Neuron (in vitro differentiated cells): ENCODE measurements at regions not wholly inside any gene's neighbourhood (a gene's known extent, or its start where the extent isn't known, plus 50 kb on each side); places are given as distances from the start of the nearest gene placed in this dataset.

Experiments used
- H2AFZ ChIP-seq: one replicate; pipeline ENCODE4 v1.6.1; 2013; ENCODE audit warnings: low read depth, mild to moderate bottlenecking, inconsistent platforms, low read length, moderate library complexity
- H3K27me3 ChIP-seq: one replicate; pipeline ENCODE4 v1.6.1; 2013; ENCODE audit warnings: low read length; ENCODE audit not compliant: insufficient read depth
- H3K36me3 ChIP-seq: one replicate; pipeline ENCODE4 v1.6.1; 2013; ENCODE audit warnings: low read length; ENCODE audit not compliant: insufficient read depth
- H3K4me1 ChIP-seq: one replicate; pipeline ENCODE4 v1.6.1; 2013; ENCODE audit warnings: low read length; ENCODE audit not compliant: insufficient read depth
- H3K4me3 ChIP-seq: 2 replicates; pipeline ENCODE4 v1.5.1; 2013; ENCODE audit warnings: mild to moderate bottlenecking, low read length, moderate library complexity
- H3K9me3 ChIP-seq: one replicate; pipeline ENCODE4 v1.6.1; 2013; ENCODE audit warnings: low read length

DNA sequence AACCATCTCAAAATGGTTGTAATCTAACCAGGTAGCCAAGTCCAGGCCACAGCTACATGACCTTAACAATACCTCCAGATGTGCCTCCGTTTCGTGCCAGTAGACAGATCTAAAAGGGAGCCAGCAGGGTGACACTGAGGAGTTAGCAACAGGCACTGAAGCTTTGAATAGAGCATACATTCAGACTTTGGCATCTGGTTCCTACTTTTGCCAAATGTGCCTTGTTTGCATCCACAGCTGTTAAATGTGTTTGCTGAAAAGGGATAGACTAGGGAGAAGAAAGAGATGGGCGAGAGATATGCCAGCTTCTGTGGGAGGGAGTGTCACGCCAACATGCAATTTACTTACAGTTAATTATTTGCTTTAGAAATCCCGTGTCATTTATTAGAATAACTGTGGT, 1433.9 kb upstream of the CADM2 start:
- H3K4me3 ChIP-seq, result no peak overlapping the region
- H3K4me1 ChIP-seq, result no peaks in the 10 kb centered on the region
- H3K9me3 ChIP-seq, result no peaks in the 10 kb centered on the region
- no peak overlapping the region for H2AFZ ChIP-seq
- no peaks in the 10 kb centered on the region for H3K36me3 ChIP-seq
- no peaks in the 10 kb centered on the region for H3K27me3 ChIP-seq

DNA sequence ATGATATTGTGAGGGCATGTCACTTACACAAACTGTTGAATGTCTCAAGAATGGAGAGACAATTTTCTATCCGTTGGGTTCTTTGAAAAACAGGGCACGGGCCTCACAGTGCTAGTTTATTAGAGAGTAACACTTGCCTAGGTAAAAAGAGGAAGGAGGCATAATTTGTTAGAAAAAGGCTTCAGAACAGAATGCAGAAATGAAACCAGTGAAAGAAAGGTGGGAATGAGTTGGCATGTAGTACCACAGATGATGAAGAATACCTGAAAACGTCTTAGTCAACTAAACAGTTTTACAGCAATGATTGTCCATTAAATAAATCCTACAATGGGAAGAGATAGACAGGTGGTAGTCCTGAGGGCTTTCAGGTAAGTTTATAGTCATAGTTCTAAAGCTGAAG, 1399.7 kb upstream of the CADM2 start:
- Histone ChIP-seq H2AFZ (no peak overlapping the region), H3K9me3 (no peaks in the 10 kb centered on the region), H3K4me1 (no peaks in the 10 kb centered on the region), H3K27me3 (no peaks in the 10 kb centered on the region), H3K4me3 (no peak overlapping the region), H3K36me3 (no peaks in the 10 kb centered on the region)

DNA sequence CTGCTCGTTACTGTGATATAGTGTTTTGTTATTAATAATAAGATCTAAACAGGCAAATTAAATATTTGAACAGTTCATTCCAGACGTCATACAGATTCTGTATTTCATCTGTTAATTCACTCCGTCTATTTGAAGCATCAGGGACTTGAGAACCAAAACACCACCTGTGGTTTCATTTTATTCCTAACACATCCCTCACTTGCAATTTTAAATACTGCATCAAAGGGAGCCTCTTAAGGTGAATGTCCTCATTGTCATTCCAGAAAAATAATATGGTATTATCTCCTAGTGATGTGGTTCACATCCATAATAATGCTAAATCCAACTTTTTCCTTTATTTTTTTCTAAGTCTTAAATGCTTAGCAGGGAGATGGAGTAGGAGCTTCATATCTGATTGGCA, 1390.9 kb upstream of the CADM2 start:
- Histone ChIP-seq H3K27me3 (no peaks in the 10 kb centered on the region), H2AFZ (no peak overlapping the region), H3K4me3 (no peak overlapping the region), H3K9me3 (no peaks in the 10 kb centered on the region), H3K36me3 (no peaks in the 10 kb centered on the region), H3K4me1 (no peaks in the 10 kb centered on the region)

DNA sequence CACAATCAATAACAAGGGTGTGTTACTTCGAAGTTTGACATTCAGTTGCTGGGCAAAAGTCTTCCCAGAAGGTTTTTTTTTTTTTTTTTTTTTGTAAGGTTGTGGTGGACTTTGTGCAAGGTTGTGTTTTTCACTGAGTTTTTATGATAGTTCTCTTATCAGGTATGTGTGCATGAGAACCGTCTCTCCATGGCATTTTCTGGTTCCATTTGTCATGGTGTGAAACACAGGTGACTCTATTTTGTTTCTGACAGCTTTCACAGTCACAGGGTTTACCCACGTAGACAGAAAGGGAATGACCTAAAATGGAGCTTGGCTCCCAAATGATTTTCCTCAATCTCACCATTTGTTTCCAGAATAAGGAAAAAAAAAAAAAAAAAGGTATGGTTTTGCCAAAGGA, 1377.2 kb upstream of the CADM2 start:
- Histone ChIP-seq H3K9me3 (no peaks in the 10 kb centered on the region), H3K36me3 (no peaks in the 10 kb centered on the region), H3K4me1 (no peaks in the 10 kb centered on the region), H3K4me3 (no peak overlapping the region), H2AFZ (no peak overlapping the region), H3K27me3 (no peaks in the 10 kb centered on the region)

DNA sequence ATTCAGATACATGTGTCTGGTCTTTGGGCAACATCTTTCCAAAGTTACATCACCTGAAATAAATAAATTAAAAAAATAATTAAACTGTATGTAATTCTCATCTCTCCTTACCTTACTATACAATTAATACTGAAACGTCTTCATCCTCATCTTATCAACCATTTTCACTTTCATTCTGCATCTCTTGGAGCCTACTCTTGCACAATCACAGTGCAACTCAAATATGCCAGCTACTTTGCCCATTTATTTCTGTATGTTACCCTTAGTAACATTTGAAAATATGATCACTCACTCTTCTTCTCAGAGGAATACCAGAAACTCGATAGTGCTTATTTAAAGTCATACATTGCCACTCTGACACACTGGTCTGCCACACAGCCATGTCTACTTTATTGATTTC, 1357.1 kb upstream of the CADM2 start:
- H3K9me3 ChIP-seq, result no peaks in the 10 kb centered on the region
- no peak overlapping the region for H3K4me3 ChIP-seq
- H2AFZ ChIP-seq, result no peak overlapping the region
- H3K36me3 ChIP-seq, result no peaks in the 10 kb centered on the region
- H3K27me3 ChIP-seq, result no peaks in the 10 kb centered on the region
- H3K4me1 ChIP-seq, result no peaks in the 10 kb centered on the region

DNA sequence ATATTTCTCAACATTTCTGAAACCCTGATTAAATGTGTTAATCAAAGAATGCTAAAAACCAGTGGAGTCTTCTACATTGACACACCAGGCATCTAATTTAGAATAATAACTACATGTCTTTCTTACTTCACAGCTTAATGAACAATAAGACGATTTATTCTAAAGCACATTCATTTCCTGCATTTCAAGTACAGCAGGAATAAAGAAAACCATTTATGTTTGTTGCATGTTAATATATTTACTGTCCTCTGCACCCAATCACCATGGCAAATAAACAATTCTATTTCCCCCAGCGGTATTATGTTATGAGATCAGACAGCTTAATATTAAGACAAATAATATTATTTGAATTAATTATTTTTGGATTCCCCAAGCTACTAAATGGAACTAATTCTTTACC, 1336.3 kb upstream of the CADM2 start:
- H3K27me3 ChIP-seq, result no peaks in the 10 kb centered on the region
- H3K9me3 ChIP-seq, result no peaks in the 10 kb centered on the region
- H2AFZ ChIP-seq, result no peak overlapping the region
- H3K36me3 ChIP-seq, result no peaks in the 10 kb centered on the region
- H3K4me1 ChIP-seq, result no peaks in the 10 kb centered on the region
- H3K4me3 ChIP-seq, result no peak overlapping the region

DNA sequence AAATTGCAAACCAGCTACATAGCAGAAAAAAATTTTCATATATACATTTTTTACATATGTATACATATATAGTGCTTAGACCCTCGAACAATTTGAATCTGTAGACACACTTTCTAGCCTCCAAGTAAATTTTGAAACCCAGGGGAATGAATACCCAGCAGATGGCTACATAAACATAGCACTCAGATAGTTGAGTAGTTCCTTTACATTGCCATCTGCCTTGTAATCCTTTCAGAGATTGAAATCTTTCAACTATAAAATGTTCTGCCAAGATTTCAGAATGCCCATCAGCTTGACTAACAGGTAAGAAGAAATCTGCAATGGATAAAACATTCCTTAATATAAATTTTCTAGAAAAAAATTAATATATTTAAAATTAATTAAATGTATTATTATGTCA, 1333.5 kb upstream of the CADM2 start:
- H3K36me3 ChIP-seq, result no peaks in the 10 kb centered on the region
- H3K27me3 ChIP-seq, result no peaks in the 10 kb centered on the region

DNA sequence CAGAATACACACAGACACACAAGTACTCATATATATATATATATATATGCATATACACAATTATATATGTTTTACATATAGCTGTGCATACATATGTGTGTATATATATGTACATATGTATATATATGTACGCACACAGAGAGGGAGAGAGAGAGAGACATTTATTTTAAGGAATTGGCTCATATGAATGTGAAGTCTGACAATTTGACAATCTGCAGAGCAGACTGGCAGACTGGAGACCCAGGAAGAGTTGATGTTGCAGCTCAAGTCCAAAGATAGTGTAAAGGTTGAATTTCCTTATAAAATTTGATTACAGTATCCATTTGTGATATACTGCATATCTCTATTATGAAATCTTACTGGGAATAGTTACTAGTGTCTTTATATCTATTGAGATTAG, 1330.3 kb upstream of the CADM2 start:
- Histone ChIP-seq H3K4me3 (no peak overlapping the region), H3K27me3 (no peaks in the 10 kb centered on the region), H3K36me3 (no peaks in the 10 kb centered on the region), H3K4me1 (no peaks in the 10 kb centered on the region), H3K9me3 (no peaks in the 10 kb centered on the region), H2AFZ (no peak overlapping the region)

More for the DNA sequence above, 1333.5 kb upstream of the CADM2 start:
- Histone ChIP-seq H3K4me3 (no peak overlapping the region), H3K9me3 (no peaks in the 10 kb centered on the region), H3K4me1 (no peaks in the 10 kb centered on the region), H2AFZ (no peak overlapping the region)

DNA sequence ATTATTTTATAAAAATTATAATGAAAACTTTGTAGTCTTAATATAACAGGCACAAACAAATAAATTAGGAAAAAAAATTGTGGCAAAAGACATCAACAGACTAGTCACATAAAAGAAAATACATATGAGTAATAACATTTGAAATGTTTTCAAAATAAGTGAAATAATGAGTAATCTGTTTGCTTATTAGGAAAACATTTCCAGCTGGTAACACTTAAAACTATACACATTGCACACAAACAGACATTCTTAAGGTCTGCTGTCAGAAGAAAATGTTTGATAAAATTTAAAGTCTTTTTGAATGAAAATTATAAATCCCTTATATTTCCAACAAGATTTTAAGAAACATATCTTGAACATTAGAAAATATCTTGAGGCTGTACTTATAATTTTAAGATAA, 1326.3 kb upstream of the CADM2 start:
- Histone ChIP-seq H2AFZ (no peak overlapping the region), H3K9me3 (no peaks in the 10 kb centered on the region), H3K4me1 (no peaks in the 10 kb centered on the region), H3K4me3 (no peak overlapping the region), H3K27me3 (no peaks in the 10 kb centered on the region), H3K36me3 (no peaks in the 10 kb centered on the region)

DNA sequence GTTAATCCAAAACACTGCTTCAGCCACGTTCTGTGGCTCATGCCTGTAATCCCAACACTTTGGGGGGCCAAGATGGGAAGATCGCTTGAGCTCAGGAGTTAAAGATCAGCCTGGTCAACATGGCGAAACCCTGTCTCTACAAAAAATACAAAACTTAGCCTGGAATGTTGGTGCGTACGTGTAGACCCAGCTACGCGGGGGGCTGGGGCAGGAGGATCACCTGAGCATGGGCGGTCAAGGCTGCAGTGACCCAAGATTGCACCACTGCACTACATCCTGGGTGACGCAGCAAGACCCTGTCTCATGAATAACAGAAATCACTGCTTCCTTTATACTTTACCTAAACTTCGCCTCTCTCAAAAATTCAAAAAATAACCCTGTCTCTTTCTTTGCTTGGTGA, 1325.0 kb upstream of the CADM2 start:
- Histone ChIP-seq H3K4me3 (no peak overlapping the region), H3K27me3 (no peaks in the 10 kb centered on the region), H3K4me1 (no peaks in the 10 kb centered on the region), H3K36me3 (no peaks in the 10 kb centered on the region), H3K9me3 (no peaks in the 10 kb centered on the region), H2AFZ (no peak overlapping the region)

DNA sequence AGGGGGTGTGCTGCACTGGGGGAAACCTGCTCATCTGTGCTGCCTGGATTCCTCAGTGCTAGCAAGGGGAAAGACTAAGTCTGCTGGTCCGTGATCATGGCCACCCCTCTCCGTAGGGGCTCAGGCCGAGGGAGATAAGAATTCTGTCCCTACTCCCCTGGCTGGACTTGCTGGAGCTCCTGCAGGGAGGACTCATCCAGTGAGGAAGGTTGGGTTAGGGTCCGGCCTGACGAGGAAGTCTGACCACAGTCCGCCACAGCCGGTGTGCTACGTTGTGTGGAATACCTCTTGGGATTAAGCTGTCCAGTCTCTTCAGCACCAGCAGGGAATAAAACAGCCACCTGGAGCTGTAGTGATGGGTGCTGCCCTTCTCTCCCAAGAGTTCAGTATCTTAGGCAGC, 1309.1 kb upstream of the CADM2 start:
- H3K36me3 ChIP-seq, result no peaks in the 10 kb centered on the region
- no peak overlapping the region for H2AFZ ChIP-seq
- H3K4me1 ChIP-seq, result no peaks in the 10 kb centered on the region
- no peaks in the 10 kb centered on the region for H3K9me3 ChIP-seq
- H3K27me3 ChIP-seq, result no peaks in the 10 kb centered on the region
- no peak overlapping the region for H3K4me3 ChIP-seq

DNA sequence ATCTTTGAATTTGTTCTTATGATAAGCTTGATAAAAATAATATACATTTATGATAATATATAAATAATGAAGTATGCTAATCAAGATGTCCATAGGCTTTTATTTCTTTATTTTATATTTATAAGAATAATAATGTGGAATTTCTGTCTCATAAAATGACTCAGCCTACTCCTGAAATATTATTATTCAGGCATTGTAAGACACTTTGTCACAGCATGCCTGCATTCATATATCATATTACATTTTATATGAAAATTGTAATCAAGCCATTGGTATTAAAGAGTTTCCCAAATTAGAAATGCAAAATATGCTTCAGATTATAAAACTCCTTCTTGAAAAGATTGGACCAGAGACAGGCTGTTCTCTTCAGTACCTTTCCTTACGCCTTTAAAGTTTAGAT, 1303.7 kb upstream of the CADM2 start:
- no peak overlapping the region for H2AFZ ChIP-seq
- H3K36me3 ChIP-seq, result no peaks in the 10 kb centered on the region
- no peaks in the 10 kb centered on the region for H3K27me3 ChIP-seq
- no peaks in the 10 kb centered on the region for H3K9me3 ChIP-seq
- H3K4me3 ChIP-seq, result no peak overlapping the region
- H3K4me1 ChIP-seq, result no peaks in the 10 kb centered on the region

DNA sequence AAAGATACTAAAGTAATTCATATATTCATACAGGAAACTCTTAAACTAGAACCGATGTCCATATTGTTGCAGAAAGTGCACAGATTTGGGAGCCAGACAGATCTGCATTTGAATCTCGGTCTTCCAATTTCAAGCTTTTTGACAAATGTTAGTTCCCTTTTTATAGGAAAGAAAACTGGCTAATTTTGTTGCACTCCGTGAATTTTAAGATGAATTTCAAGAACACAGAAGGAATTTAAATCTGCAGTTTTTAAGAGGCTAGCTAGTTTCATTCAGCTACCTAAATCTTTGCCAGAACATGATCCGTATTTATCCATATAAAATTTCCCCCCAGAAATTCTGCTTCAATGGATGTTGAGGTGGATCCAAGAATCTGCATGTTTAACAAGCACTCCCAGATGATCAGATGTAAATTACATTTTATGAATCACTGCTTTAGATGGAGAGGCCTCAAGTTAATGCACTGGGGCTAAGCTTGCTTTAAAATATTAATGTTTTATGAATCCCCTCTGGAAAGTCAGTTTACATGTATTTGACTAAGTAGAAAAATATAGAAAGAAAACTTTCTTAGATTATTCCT, 1296.3 kb upstream of the CADM2 start:
- Histone ChIP-seq H2AFZ (no peak overlapping the region), H3K36me3 (no peaks in the 10 kb centered on the region)

DNA sequence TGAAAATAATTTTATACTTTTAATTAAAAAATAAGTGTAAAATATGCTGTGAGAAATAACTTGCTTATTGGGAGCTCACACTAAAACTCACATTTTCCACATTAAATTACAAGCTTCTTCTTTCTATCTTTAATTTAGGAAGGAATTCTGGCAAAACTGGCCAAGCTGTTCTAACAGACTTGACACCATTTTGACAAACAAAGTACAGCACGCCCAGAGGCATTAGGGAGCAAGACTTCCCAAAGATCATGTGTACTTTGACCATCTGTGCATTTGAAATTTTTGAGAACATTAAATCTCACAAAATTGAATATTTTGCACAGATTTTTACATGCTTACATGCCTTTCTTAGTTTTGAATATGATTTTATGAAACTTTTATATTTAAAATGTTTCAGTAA, 1288.4 kb upstream of the CADM2 start:
- Histone ChIP-seq H3K27me3 (no peaks in the 10 kb centered on the region), H3K36me3 (no peaks in the 10 kb centered on the region), H2AFZ (no peak overlapping the region), H3K4me1 (no peaks in the 10 kb centered on the region), H3K4me3 (no peak overlapping the region), H3K9me3 (no peaks in the 10 kb centered on the region)

More for the DNA sequence above, 1296.3 kb upstream of the CADM2 start:
- H3K9me3 ChIP-seq, result no peaks in the 10 kb centered on the region
- H3K4me1 ChIP-seq, result no peaks in the 10 kb centered on the region
- H3K27me3 ChIP-seq, result no peaks in the 10 kb centered on the region
- H3K4me3 ChIP-seq, result no peak overlapping the region
